H9 (cell line): ENCODE measurements at regions not wholly inside any gene's neighbourhood (a gene's known extent, or its start where the extent isn't known, plus 50 kb on each side); places are given as distances from the start of the nearest gene placed in this dataset.

Experiments
- DNase-seq: peaks from one replicate; pipeline ENCODE4 v3.0.0-alpha.2; 2017
- H2AFZ ChIP-seq: one replicate; pipeline ENCODE4 v1.6.1; 2013; ENCODE audit warnings: mild to moderate bottlenecking, low read length, control low read depth, moderate library complexity
- H2AK5ac ChIP-seq: 2 replicates; pipeline ENCODE4 v1.6.1; 2013; ENCODE audit warnings: low read length, control low read depth, mixed read lengths; ENCODE audit not compliant: insufficient read length
- H2BK120ac ChIP-seq: one replicate; pipeline ENCODE4 v1.6.1; 2013; ENCODE audit warnings: low read depth, mild to moderate bottlenecking, low read length, control low read depth, inconsistent platforms; ENCODE audit not compliant: poor library complexity, severe bottlenecking
- H2BK12ac ChIP-seq: 2 replicates; pipeline ENCODE4 v1.6.1; 2013; ENCODE audit warnings: low read length, control low read depth, mixed read lengths, low read depth; ENCODE audit not compliant: insufficient read length
- H2BK15ac ChIP-seq: 2 replicates; pipeline ENCODE4 v1.6.1; 2013; ENCODE audit warnings: low read depth, low read length, control low read depth
- H2BK20ac ChIP-seq: one replicate; pipeline ENCODE4 v1.6.1; 2013; ENCODE audit warnings: low read depth, mild to moderate bottlenecking, low read length, control low read depth, inconsistent platforms; ENCODE audit not compliant: poor library complexity, severe bottlenecking
- H2BK5ac ChIP-seq: 2 replicates; pipeline ENCODE4 v1.6.1; 2013; ENCODE audit warnings: low read length, control low read depth, mixed read lengths; ENCODE audit not compliant: insufficient read length
- H3K14ac ChIP-seq: 2 replicates; pipeline ENCODE4 v1.6.1; 2013; ENCODE audit warnings: low read length, control low read depth; ENCODE audit not compliant: insufficient read depth
- H3K18ac ChIP-seq: 2 replicates; pipeline ENCODE4 v1.6.1; 2013; ENCODE audit warnings: low read depth, mild to moderate bottlenecking, mixed read lengths, low read length, control low read depth; ENCODE audit not compliant: insufficient read length
- H3K23ac ChIP-seq: 2 replicates; pipeline ENCODE4 v1.6.1; 2013; ENCODE audit warnings: low read length, control low read depth, mixed read lengths, low read depth; ENCODE audit not compliant: insufficient read length
- H3K23me2 ChIP-seq: 2 replicates; pipeline ENCODE4 v1.6.1; 2013; ENCODE audit warnings: low read depth, mild to moderate bottlenecking, mixed read lengths, low read length, control low read depth; ENCODE audit not compliant: insufficient read length, poor library complexity, severe bottlenecking
- H3K27ac ChIP-seq: 2 replicates; pipeline ENCODE4 v1.5.1; 2013; ENCODE audit warnings: low read length, control low read depth, mixed read lengths, low read depth; ENCODE audit not compliant: insufficient read length
- H3K27me3 ChIP-seq: 2 replicates; pipeline ENCODE4 v1.6.1; 2013; ENCODE audit warnings: low read length, control low read depth, inconsistent platforms; ENCODE audit not compliant: insufficient read depth
- H3K4ac ChIP-seq: 2 replicates; pipeline ENCODE4 v1.6.1; 2013; ENCODE audit warnings: low read depth, mild to moderate bottlenecking, control low read depth, inconsistent platforms, low read length, moderate library complexity
- H3K4me1 ChIP-seq: 2 replicates; pipeline ENCODE4 v1.6.1; 2013; ENCODE audit warnings: low read length, control low read depth, inconsistent platforms; ENCODE audit not compliant: insufficient read depth
- H3K4me2 ChIP-seq: 2 replicates; pipeline ENCODE4 v1.6.1; 2013; ENCODE audit warnings: low read length, control low read depth, mixed read lengths; ENCODE audit not compliant: insufficient read length, insufficient read depth
- H3K56ac ChIP-seq: 2 replicates; pipeline ENCODE4 v1.6.1; 2013; ENCODE audit warnings: low read depth, mild to moderate bottlenecking, mixed read lengths, low read length, control low read depth; ENCODE audit not compliant: insufficient read length
- H3K79me1 ChIP-seq: 2 replicates; pipeline ENCODE4 v1.6.1; 2013; ENCODE audit warnings: low read depth, mild to moderate bottlenecking, moderate library complexity, low read length, control low read depth, inconsistent platforms; ENCODE audit not compliant: insufficient read depth, poor library complexity, severe bottlenecking
- H3K79me2 ChIP-seq: 2 replicates; pipeline ENCODE4 v1.6.1; 2013; ENCODE audit warnings: low read length, control low read depth, inconsistent platforms; ENCODE audit not compliant: insufficient read depth
- H3K9ac ChIP-seq: 2 replicates; pipeline ENCODE4 v1.6.1; 2013; ENCODE audit warnings: low read length, control low read depth, mixed read lengths; ENCODE audit not compliant: insufficient read length; ENCODE audit errors: extremely low read depth
- H3K9me3 ChIP-seq: one replicate; pipeline ENCODE4 v1.6.1; 2013; ENCODE audit warnings: low read depth, low read length, inconsistent platforms; ENCODE audit not compliant: control insufficient read depth
- H3T11ph ChIP-seq: one replicate; pipeline ENCODE4 v1.6.1; 2013; ENCODE audit warnings: mild to moderate bottlenecking, low read length, control low read depth, inconsistent platforms
- H4K20me1 ChIP-seq: one replicate; pipeline ENCODE4 v1.6.1; 2013; ENCODE audit not compliant: control insufficient read depth, insufficient read length, insufficient read depth
- H4K5ac ChIP-seq: 2 replicates; pipeline ENCODE4 v1.6.1; 2013; ENCODE audit warnings: low read depth, mild to moderate bottlenecking, mixed read lengths, low read length, control low read depth; ENCODE audit not compliant: insufficient read length
- H4K8ac ChIP-seq: replicated peaks from 2 replicates; pipeline ENCODE4 v1.6.1; 2013; ENCODE audit warnings: low read length, control low read depth, mixed read lengths, low read depth; ENCODE audit not compliant: insufficient read length
- H4K91ac ChIP-seq: 2 replicates; pipeline ENCODE4 v1.6.1; 2013; ENCODE audit warnings: low read depth, mild to moderate bottlenecking, moderate library complexity, mixed read lengths, low read length, control low read depth; ENCODE audit not compliant: insufficient read length
- H3K27ac Mint-ChIP-seq, 3 experiments: 2 replicates in 2 of 3; 3 replicates in 1 of 3; pipeline ENCODE4 v1.8.0; 2020 to 2021; ENCODE audit warnings: mixed read lengths in 3 of 3, mild to moderate bottlenecking in 1 of 3, moderate library complexity in 1 of 3
- H3K27me3 Mint-ChIP-seq: 2 replicates; pipeline ENCODE4 v1.8.0; 2021; ENCODE audit warnings: low read depth, mild to moderate bottlenecking, moderate library complexity, mixed read lengths
- H3K36me3 Mint-ChIP-seq, 3 experiments: 2 replicates in 2 of 3; 3 replicates in 1 of 3; pipeline ENCODE4 v1.8.0; 2020 to 2021; ENCODE audit warnings: low read depth in 3 of 3, mixed read lengths in 3 of 3; ENCODE audit not compliant: insufficient read depth in 1 of 3
- H3K4me1 Mint-ChIP-seq, 2 experiments: 2 replicates each; pipeline ENCODE4 v1.8.0; 2020; ENCODE audit warnings: mixed read lengths in 2 of 2
- H3K4me3 Mint-ChIP-seq, 2 experiments: 2 replicates in 1 of 2; 3 replicates in 1 of 2; pipeline ENCODE4 v1.8.0; 2020 to 2021; ENCODE audit warnings: mild to moderate bottlenecking in 2 of 2, mixed read lengths in 2 of 2, moderate library complexity in 1 of 2
- H3K9me3 Mint-ChIP-seq, 2 experiments: 2 replicates in 1 of 2; 3 replicates in 1 of 2; pipeline ENCODE4 v1.8.0; 2020; ENCODE audit warnings: mild to moderate bottlenecking in 2 of 2, mixed read lengths in 2 of 2, moderate library complexity in 1 of 2
- WGBS: extraction: QIAGEN DNeasy Blood & Tissue Kit; methylation state at CpG from one replicate; pipeline ENCODE4 v1.1.7; 2013; ENCODE audit warnings: missing lambda C conversion rate, low lambda C conversion rate, mixed read lengths; ENCODE audit not compliant: insufficient read length; ENCODE audit errors: extremely low coverage; 5-methylcytosine and 5-hydroxymethylcytosine counted together
- TF ChIP-seq, protein P1 (sequence below): fragments of 200-600 bp; sonication (generic); conservative IDR thresholded peaks from 3 replicates; pipeline ENCODE4 v1.8.0; 2021; ENCODE audit warnings: antibody characterized with exemption, mild to moderate bottlenecking

DNA sequence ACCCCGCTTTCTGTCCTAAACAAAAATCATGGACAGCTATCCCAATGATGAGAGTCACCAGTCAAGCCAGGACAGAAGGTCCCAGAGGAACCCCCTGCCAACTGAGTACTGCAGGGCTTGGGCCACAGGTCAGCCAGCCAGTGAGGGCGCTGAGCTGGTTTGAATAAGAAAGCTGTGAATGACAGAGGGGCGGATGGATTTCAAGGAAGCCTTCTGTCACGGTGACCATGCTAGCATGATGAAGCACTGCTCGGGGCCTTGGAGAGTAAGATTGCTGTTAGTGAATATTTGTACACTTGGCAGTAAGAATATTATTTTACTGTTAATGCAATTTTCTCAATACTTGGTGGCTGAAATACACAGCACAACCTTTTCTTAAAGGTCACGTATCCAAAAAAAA is 734.0 kb upstream of the NR2F2 start:
- no peaks in the 10 kb centered on the region for H3K36me3 Mint-ChIP-seq
- H3K4me2 ChIP-seq, result no peak overlapping the region
- H2BK20ac ChIP-seq, result no peak overlapping the region
- no peaks in the 10 kb centered on the region for H3K9me3 ChIP-seq
- no peak overlapping the region for H3K27ac Mint-ChIP-seq
- no peak overlapping the region for H4K8ac ChIP-seq
- no peak overlapping the region for H3K56ac ChIP-seq
- no peak overlapping the region for H3K18ac ChIP-seq
- H2BK5ac ChIP-seq, result no peak overlapping the region
- H3K23me2 ChIP-seq, result no peaks in the 10 kb centered on the region
- H3K4ac ChIP-seq, result no peak overlapping the region
- H3K27me3 ChIP-seq, result no peaks in the 10 kb centered on the region
- no peak overlapping the region for H2AFZ ChIP-seq
- no CpG with 5 or more reads among the region's 6 CpGs for WGBS
- no peak overlapping the region for H3K9ac ChIP-seq
- H3K27me3 Mint-ChIP-seq, result no peaks in the 10 kb centered on the region
- DNase-seq, result peak; percentile 77
- no peak overlapping the region for H3K27ac ChIP-seq
- no peak overlapping the region for H2AK5ac ChIP-seq
- H4K91ac ChIP-seq, result no peak overlapping the region
- no peak overlapping the region for H2BK12ac ChIP-seq
- no peak overlapping the region for H2BK15ac ChIP-seq
- H3T11ph ChIP-seq, result no peak overlapping the region
- H2BK120ac ChIP-seq, result no peak overlapping the region
- H3K23ac ChIP-seq, result no peak overlapping the region
- no peak overlapping the region for H3K4me3 Mint-ChIP-seq
- H3K9me3 Mint-ChIP-seq, result peaks cover 2% of the 10 kb centered on the region in 2 experiments; a peak in 2 of 5 replicates
- H3K79me1 ChIP-seq, result no peaks in the 10 kb centered on the region
- peaks cover 2% of the 10 kb centered on the region; the same call in 1 of the 2 replicates for H3K4me1 ChIP-seq
- H3K79me2 ChIP-seq, result no peaks in the 10 kb centered on the region
- H4K5ac ChIP-seq, result no peak overlapping the region
- H3K4me1 Mint-ChIP-seq, result peaks cover 8 to 11% of the 10 kb centered on the region in 2 experiments
- H4K20me1 ChIP-seq, result no peaks in the 10 kb centered on the region
- TF ChIP-seq, protein P1, sequence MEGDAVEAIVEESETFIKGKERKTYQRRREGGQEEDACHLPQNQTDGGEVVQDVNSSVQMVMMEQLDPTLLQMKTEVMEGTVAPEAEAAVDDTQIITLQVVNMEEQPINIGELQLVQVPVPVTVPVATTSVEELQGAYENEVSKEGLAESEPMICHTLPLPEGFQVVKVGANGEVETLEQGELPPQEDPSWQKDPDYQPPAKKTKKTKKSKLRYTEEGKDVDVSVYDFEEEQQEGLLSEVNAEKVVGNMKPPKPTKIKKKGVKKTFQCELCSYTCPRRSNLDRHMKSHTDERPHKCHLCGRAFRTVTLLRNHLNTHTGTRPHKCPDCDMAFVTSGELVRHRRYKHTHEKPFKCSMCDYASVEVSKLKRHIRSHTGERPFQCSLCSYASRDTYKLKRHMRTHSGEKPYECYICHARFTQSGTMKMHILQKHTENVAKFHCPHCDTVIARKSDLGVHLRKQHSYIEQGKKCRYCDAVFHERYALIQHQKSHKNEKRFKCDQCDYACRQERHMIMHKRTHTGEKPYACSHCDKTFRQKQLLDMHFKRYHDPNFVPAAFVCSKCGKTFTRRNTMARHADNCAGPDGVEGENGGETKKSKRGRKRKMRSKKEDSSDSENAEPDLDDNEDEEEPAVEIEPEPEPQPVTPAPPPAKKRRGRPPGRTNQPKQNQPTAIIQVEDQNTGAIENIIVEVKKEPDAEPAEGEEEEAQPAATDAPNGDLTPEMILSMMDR, result no peak
- H3K14ac ChIP-seq, result no peak overlapping the region
